HG03025 (cell line): ENCODE measurements at regions not wholly inside any gene's neighbourhood (a gene's known extent, or its start where the extent isn't known, plus 50 kb on each side); places are given as distances from the start of the nearest gene placed in this dataset.

Experiments used
- ATAC-seq: cut with Tn5 transposase; IDR thresholded peaks from one replicate; pipeline ENCODE4 v1.9.1; 2021; ENCODE audit warnings: mild to moderate bottlenecking, moderate library complexity; ENCODE audit not compliant: unreplicated experiment, low FRiP score

DNA sequence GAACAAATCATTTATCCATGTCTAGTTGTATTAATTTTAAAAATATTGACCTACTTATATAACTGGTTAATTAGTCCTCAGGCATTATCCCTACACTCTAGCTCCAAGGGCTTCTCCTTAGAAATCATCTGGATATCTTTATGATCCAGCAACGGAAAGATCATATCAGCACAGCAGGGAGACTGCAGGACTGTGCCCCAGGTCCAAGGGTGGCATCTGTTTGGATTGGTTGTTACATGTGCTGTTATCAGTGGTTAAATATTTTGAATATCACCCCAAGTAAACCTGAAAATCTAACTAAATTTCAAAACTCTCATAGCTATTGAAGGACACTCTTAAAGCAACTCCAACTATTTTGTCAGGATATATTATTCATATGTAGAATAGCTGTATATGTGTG, 556.2 kb upstream of the ZEB2 start:
- ATAC-seq = no peak

GRCh38 chr2:145075454-145076062, 555.6 kb upstream of the ZEB2 start:
- no peak for ATAC-seq

DNA sequence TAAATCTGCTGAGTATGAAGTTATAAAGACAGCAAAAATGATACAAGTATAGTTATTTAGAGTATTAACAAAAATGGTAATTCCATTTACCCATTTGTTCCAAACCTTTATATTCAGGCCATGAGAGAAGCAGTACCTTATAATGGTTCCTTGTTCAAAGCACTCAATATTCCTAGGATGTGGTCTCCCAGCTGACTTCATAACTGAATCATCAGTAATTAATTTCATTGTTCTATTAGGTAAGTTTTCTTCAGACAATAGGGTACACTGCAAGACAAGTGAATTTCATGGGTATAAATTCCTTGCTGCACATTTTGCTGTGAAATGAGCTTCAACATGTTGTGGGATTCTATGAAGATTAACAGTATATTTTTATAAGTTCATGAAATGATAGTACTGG, 550.8 kb upstream of the ZEB2 start:
- ATAC-seq = no peak

- no peak for ATAC-seq
Measured at GRCh38 chr2:145068509-145068908, 548.6 kb upstream of the ZEB2 start.

DNA sequence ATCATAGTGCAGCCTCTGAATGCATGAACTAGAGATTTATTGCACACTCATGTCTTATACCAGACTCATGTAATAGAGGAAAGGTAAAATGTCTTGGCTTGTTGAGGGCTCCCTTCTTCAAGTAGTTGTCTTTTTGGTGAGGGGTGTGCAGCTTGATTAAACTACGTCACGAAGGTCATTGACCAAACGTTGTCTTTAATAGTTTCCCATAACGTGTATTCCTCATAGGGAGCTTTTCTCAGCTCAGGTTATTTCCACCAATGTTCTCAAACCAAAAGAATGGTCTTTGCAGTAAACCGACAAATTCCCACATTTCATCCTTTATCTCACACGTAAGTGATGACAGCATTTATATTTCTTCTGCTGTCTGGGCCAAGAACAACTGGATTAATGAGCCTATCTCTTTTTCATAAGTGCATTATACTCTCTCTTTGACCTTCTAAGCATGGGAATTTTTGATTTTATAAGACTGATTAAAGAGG, 547.7 kb upstream of the ZEB2 start:
- ATAC-seq = no peak

GRCh38 chr2:145066856-145067548, 547.1 kb upstream of the ZEB2 start:
- ATAC-seq = no peak

DNA sequence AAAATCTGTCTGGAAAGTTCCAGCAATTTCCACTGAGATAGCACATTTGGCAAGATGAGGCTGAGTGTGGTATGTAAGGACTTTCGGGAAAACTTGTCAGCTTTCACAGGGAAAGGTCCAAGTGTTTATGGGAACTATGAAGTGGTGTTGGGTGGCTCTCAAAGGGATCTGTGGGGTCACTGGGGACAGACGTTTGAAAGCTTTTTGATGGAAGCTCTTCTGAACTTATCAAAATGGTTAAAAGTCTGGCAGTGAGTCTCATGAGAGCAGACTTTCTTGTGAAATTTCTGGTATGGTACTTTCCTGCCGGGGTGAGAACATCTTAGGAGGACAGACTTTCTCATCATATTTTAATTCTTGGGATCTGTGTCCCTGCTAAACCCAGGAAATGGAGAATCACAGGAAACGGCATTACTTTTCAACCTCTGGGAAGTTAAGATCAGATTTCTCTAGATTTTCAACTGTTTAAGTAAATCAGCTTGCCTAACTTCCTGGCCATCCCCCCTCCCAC, 546.3 kb upstream of the ZEB2 start:
- ATAC-seq = no peak

DNA sequence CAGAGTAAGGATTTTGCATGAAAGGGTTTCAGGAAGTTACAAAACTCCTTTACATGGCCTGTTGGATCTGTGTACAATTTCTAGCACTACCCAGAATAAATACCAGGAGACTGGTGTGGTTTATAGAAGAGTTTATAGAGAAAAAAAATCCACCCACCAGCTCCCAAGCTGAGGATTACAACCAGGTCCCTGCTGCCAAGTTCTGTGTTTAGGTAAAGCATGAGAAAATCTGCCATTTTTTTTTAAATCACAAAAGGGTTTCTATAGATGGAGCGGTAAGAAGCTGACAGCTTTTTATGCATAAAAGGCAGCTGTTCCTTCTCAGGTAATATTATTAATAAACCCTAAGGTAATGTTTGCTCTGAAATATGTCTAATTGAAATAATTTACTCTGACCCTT, 545.4 kb upstream of the ZEB2 start:
- ATAC-seq = no peak

DNA sequence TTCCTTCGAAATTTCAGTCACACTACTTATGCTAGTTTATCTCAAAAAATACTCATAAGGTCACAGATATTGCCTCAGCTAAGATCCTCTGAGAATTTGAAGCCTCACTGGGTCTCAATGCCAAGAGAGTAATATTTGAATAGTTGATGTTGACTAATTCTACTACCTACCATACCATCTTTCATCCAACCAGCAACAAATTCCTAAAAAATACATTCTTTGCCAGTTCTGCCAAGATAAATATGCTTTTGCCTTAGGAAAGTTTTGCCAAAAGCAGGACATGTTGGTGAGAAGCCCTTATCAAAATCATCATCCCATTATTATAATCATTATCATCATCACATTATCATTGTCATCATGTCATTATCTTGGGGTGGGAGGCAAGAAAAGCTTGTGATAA, 544.6 kb upstream of the ZEB2 start:
- no peak for ATAC-seq

DNA sequence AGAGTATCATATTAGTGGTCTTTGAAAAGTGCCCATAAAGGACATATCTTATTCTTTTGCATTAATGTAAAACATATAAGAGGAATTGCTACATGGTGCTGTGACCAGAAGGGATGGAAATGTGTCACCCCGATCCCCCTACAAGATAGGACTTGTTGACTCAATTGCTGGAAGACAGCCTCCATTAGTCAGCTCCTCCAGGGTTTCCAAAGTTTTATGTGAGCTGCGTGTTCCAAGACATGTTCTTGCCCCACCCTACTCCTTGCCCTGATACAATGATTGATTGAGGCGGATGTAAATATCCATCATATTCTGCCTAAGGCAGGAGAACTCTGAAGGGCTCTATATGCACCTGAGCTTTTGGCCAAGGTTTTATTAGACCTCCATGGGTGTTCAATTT, 541.0 kb upstream of the ZEB2 start:
- ATAC-seq = no peak

DNA sequence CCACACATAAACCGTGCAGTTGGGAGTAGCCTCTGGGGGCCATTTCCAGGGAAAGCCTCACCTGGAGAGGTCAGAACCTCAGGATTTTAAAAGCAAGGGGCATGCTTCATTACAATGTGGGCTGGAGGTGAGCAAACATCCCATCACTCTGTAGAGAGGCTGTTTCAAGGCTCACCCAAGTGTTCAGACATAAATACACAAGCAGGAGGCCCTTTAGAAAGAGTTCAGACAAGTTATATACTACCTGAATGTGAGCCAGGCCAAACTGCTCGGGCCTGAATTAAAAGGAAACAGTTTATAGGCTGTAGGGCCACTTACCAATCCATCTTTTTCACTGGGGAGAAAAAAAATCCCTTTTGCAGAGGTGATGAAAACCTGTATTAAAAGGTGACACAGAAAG, 540.0 kb upstream of the ZEB2 start:
- no peak for ATAC-seq

DNA sequence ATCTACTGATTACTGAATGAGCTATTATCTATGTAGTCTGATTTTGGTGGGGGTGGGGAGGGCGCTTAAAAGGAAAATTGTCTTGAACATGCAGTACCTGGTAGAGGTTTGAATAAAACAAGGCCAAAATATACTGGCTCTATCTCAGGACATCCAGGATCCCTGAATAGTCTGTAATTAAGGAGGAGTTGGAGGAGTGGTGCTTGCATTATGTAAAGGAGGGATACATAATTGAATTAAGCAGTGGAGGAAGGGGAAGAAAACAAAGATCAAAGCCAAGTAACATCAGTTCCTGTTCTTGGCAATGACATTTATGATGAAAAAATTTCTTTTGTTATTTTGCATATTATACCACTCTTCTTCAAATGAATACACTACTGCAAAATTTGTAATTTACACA, 539.4 kb upstream of the ZEB2 start:
- ATAC-seq = no peak

- no peak for ATAC-seq
Measured at GRCh38 chr2:145058457-145058856, 538.5 kb upstream of the ZEB2 start.

DNA sequence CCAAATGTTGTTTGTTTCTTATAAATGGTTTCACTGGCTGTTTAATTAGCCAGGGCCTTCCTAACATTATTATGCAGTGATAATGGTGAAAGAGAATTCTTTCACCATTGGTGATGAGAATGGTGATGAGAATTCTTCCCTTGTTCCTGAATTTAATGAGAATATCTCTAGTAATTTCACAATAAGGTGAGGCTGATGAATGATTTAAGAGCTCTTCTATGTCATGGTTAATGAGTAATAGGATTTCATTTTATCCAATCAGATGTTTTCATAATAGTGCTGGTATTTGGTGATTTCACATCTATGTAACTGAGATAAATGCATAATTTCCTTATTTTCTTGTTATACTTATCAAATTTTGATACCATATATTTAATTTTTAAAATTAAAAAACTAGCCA, 535.7 kb upstream of the ZEB2 start:
- ATAC-seq = no peak

DNA sequence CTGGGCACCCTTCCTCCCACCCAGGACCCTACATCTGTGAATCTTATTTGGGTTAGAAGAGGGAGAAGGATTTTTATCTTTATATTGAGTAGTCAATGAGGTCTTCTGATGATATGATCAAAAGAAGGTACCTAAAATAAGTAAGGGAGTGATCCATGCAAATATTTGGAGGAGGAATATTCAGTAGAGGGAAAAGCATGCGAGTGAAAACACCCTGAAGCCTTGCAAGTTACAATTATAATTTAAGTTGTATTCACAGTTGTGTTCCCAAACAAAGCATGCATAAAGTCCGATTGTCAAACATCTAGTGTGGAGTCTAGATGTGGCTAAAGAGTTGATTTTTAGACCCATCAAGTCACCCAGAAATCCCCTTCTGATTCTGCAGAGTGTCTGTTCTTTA, 530.2 kb upstream of the ZEB2 start:
- ATAC-seq = no peak

- ATAC-seq = no peak
Measured at GRCh38 chr2:145049475-145049874, 529.6 kb upstream of the ZEB2 start.

DNA sequence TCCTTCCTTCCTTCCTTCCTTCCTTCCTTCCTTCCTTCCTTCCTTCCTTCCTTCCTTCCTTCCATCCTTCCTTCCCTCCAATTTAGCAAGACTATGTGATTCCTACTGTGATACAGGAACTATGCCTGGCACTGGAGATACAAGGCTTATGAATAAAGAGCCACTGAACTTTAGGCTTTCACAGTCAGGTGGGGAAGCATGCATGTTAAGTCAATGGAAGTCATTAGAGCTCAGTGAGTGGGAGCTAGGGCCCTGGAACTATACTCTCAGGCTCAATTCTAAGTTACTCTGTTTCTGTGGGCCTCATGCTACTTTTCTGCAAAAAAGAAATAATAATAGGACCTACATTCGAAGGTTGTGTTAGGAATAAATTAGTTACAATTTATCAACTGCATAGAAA, 527.6 kb upstream of the ZEB2 start:
- ATAC-seq = no peak

DNA sequence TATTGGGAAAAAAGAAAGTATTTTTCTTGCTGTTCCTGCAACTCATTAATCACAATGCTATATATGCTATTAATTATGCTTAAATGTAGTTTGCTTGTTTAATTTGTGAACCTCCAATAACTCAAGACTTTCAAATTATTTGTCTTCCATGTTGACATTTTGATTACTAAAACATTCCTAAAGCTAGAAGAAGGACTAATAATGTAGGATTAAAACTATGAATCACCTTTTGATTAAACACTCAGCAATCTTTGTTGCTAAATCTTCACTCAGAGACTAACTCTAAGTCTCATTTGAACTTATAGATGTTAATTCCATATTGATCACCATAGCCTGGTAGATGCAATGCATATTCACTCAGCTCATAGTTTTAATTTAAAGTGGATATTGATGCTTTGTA, 524.6 kb upstream of the ZEB2 start:
- no peak for ATAC-seq

GRCh38 chr2:145043399-145043834, 523.5 kb upstream of the ZEB2 start:
- ATAC-seq = no peak

- ATAC-seq = no peak
Measured at GRCh38 chr2:145041706-145042105, 521.8 kb upstream of the ZEB2 start.

GRCh38 chr2:145040433-145040832, 520.5 kb upstream of the ZEB2 start:
- ATAC-seq = no peak

DNA sequence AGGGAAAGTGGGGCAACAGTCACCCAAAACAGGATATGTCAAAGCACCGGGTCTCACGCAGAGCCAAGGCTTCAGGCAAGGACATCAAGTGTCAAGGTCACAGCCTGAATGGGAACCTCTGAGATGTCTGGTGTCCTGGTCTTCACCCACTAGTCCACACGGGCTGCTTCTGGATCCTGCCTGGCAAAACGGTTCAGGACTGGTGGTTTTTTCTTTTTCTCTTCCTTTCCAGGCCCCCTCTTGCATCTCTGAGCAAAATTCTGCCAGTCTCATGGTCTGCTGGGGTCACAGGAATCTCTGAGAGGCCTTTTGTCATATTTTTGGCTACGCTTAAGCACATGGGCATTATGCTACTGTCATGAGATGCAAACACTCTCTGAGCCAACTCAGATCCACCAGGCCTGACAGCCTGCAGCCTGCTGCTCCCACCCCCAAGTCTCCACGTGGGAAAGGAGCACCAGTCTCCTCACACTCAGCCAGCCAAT, 518.2 kb upstream of the ZEB2 start:
- ATAC-seq = no peak
